GM23338 (cell line): ENCODE measurements at regions not wholly inside any gene's neighbourhood (a gene's known extent, or its start where the extent isn't known, plus 50 kb on each side); places are given as distances from the start of the nearest gene placed in this dataset.

ENCODE experiments used
- ATAC-seq: fragments of 200-7000 bp; cut with Tn5 transposase; 3 replicates; pipeline ENCODE4 v1.9.1; 2020
- DNase-seq: peaks from one replicate; pipeline ENCODE4 v3.0.0-alpha.2; 2015; ENCODE audit warnings: low spot score
- H2AFZ ChIP-seq: fragments of 200-600 bp; sonication (generic); 2 replicates; pipeline ENCODE4 v1.8.0; 2016; ENCODE audit warnings: antibody characterized with exemption, mild to moderate bottlenecking, moderate library complexity
- H3F3A ChIP-seq: fragments of 200-600 bp; sonication (generic); replicated peaks from 2 replicates; pipeline ENCODE4 v1.8.0; 2017; ENCODE audit warnings: antibody characterized with exemption, mixed run types, low read depth
- H3K27ac ChIP-seq: fragments of 200-600 bp; sonication (generic); 2 replicates; pipeline ENCODE4 v1.6.1; 2016; ENCODE audit warnings: low read depth
- H3K27me3 ChIP-seq: fragments of 200-600 bp; sonication (generic); 2 replicates; pipeline ENCODE4 v1.8.0; 2016; ENCODE audit warnings: mild to moderate bottlenecking, mixed run types, moderate library complexity; ENCODE audit not compliant: insufficient read depth
- H3K36me3 ChIP-seq: fragments of 200-600 bp; sonication (generic); 2 replicates; pipeline ENCODE4 v1.8.0; 2016; ENCODE audit warnings: mild to moderate bottlenecking; ENCODE audit not compliant: insufficient read depth
- H3K4me1 ChIP-seq: fragments of 200-600 bp; sonication (generic); 2 replicates; pipeline ENCODE4 v1.8.0; 2016; ENCODE audit warnings: mild to moderate bottlenecking, moderate library complexity; ENCODE audit not compliant: insufficient read depth
- H3K4me2 ChIP-seq: fragments of 200-600 bp; sonication (generic); 2 replicates; pipeline ENCODE4 v1.7.1; 2017; ENCODE audit warnings: mixed run types
- H3K4me3 ChIP-seq: fragments of 200-600 bp; sonication (generic); 2 replicates; pipeline ENCODE4 v1.6.1; 2016; ENCODE audit warnings: mixed run types
- H3K79me2 ChIP-seq: fragments of 200-600 bp; sonication (generic); replicated peaks from 2 replicates; pipeline ENCODE4 v1.8.0; 2017; ENCODE audit warnings: mild to moderate bottlenecking; ENCODE audit not compliant: insufficient read depth
- H3K9me2 ChIP-seq: fragments of 200-600 bp; sonication (generic); 2 replicates; pipeline ENCODE4 v1.8.0; 2017; ENCODE audit not compliant: insufficient read depth
- H4K20me1 ChIP-seq: fragments of 200-600 bp; sonication (generic); replicated peaks from 2 replicates; pipeline ENCODE4 v1.8.0; 2017; ENCODE audit warnings: mild to moderate bottlenecking; ENCODE audit not compliant: insufficient read depth
- H3K27ac Mint-ChIP-seq: 2 replicates; pipeline ENCODE4 v1.8.0; 2020; ENCODE audit warnings: inconsistent platforms, mild to moderate bottlenecking, moderate library complexity, mixed read lengths
- H3K27me3 Mint-ChIP-seq: 3 replicates; pipeline ENCODE4 v1.8.0; 2022; ENCODE audit warnings: low read depth, mild to moderate bottlenecking, moderate library complexity, mixed read lengths, inconsistent platforms; ENCODE audit not compliant: insufficient read depth, poor library complexity
- H3K36me3 Mint-ChIP-seq: 3 replicates; pipeline ENCODE4 v1.8.0; 2021; ENCODE audit warnings: low read depth, mild to moderate bottlenecking, inconsistent platforms, moderate library complexity, mixed read lengths
- H3K4me1 Mint-ChIP-seq: 3 replicates; pipeline ENCODE4 v1.8.0; 2020; ENCODE audit warnings: mild to moderate bottlenecking, inconsistent platforms, mixed read lengths
- H3K4me3 Mint-ChIP-seq: 3 replicates; pipeline ENCODE4 v1.8.0; 2021; ENCODE audit warnings: moderate library complexity, mild to moderate bottlenecking, inconsistent platforms, mixed read lengths
- H3K9me3 Mint-ChIP-seq: 3 replicates; pipeline ENCODE4 v1.8.0; 2020; ENCODE audit warnings: moderate library complexity, mild to moderate bottlenecking, inconsistent platforms, mixed read lengths
- CREB1 ChIP-seq: fragments of 250-450 bp; sonication (Bioruptor Pico); IDR thresholded peaks from 2 replicates; pipeline ENCODE4 v1.5.0; 2020; ENCODE audit warnings: low read depth, mild to moderate bottlenecking, moderate library complexity
- ETS1 ChIP-seq: IDR thresholded peaks from 2 replicates; pipeline ENCODE4 v1.6.1; 2016; ENCODE audit warnings: antibody characterized with exemption
- EZH2 ChIP-seq: fragments of 200-600 bp; sonication (generic); IDR thresholded peaks from one replicate; pipeline ENCODE4 v1.8.0; 2017; ENCODE audit warnings: antibody characterized with exemption, mild to moderate bottlenecking, low read depth; ENCODE audit not compliant: unreplicated experiment
- EZH2phosphoT487 ChIP-seq: fragments of 200-600 bp; sonication (generic); IDR thresholded peaks from one replicate; pipeline ENCODE4 v1.8.1; 2018; ENCODE audit warnings: antibody characterized with exemption; ENCODE audit not compliant: unreplicated experiment
- JUNB ChIP-seq: IDR thresholded peaks from one replicate; pipeline ENCODE4 v1.6.1; 2016; ENCODE audit warnings: antibody characterized with exemption; ENCODE audit not compliant: unreplicated experiment
- NANOG ChIP-seq: IDR thresholded peaks from 2 replicates; pipeline ENCODE4 v1.6.1; 2016; ENCODE audit warnings: antibody characterized with exemption, borderline replicate concordance
- POLR2AphosphoS5 ChIP-seq: IDR thresholded peaks from 2 replicates; pipeline ENCODE4 v1.6.1; 2016; ENCODE audit warnings: antibody characterized with exemption, low read depth
- REST ChIP-seq: IDR thresholded peaks from one replicate; pipeline ENCODE4 v1.6.1; 2018; ENCODE audit warnings: antibody characterized with exemption; ENCODE audit not compliant: unreplicated experiment
- ZNF331 ChIP-seq: fragments of 250-450 bp; sonication (Bioruptor Pico); IDR thresholded peaks from 2 replicates; pipeline ENCODE4 v1.5.0; 2020; ENCODE audit warnings: low read depth, mild to moderate bottlenecking, moderate library complexity
- ZNF462 ChIP-seq: fragments of 250-450 bp; sonication (Bioruptor Pico); IDR thresholded peaks from 2 replicates; pipeline ENCODE4 v1.5.0; 2020; ENCODE audit warnings: mild to moderate bottlenecking, moderate library complexity

GRCh38 chr3:110614186-110614585 lies 457.4 kb upstream of the NECTIN3 start (continued):
- TF ChIP-seq ETS1 (no peak), ZNF331 (CRISPR knock-in tag) (no peak)

- ATAC-seq: no peak
- TF ChIP-seq CREB1 (no peak), ZNF462 (CRISPR knock-in tag) (no peak), POLR2AphosphoS5 (no peak), NANOG (no peak), ZNF331 (CRISPR knock-in tag) (no peak), EZH2phosphoT487 (no peak), REST (no peak), JUNB (no peak), EZH2 (no peak)
- Mint-ChIP-seq H3K36me3 (no peaks in the 10 kb centered on the region), H3K9me3 (no peaks in the 10 kb centered on the region), H3K27ac (no peak overlapping the region), H3K27me3 (no peaks in the 10 kb centered on the region), H3K4me3 (no peak overlapping the region), H3K4me1 (no peaks in the 10 kb centered on the region)
- DNase-seq: no peak
- Histone ChIP-seq H2AFZ (no peak overlapping the region), H3F3A (no peaks in the 10 kb centered on the region), H3K27ac (no peak overlapping the region), H3K79me2 (no peaks in the 10 kb centered on the region), H3K27me3 (no peaks in the 10 kb centered on the region), H3K4me3 (no peak overlapping the region), H3K36me3 (no peaks in the 10 kb centered on the region), H4K20me1 (no peaks in the 10 kb centered on the region), H3K9me2 (0 out of 2 replicates have a peak, but pooled peaks cover 5% of the 10 kb centered on the region), H3K4me1 (no peaks in the 10 kb centered on the region), H3K4me2 (no peak overlapping the region)
Observed at GRCh38 chr3:110615454-110615853, 456.2 kb upstream of the NECTIN3 start.
